ENCODE measurements at regions not wholly inside any gene's neighbourhood (a gene's known extent, or its start where the extent isn't known, plus 50 kb on each side); places are given as distances from the start of the nearest gene placed in this dataset.

- TF ChIP-seq CTCF (IDR thresholded peaks at IDR 0.05; ENCODE audit: borderline replicate concordance) = no peak
- peaks cover 20% of the 10 kb centered on the region for H3K4me1 ChIP-seq
- no peaks in the 10 kb centered on the region for H3K27me3 ChIP-seq (ENCODE audit: low read depth)
- H3K36me3 ChIP-seq = no peaks in the 10 kb centered on the region
- intact Hi-C loops (cut with micrococcal nuclease) = no loop called here
- no peak for DNase-seq
- peaks cover 7% of the 10 kb centered on the region for H3K9me3 ChIP-seq (replicated peaks)
- no peak overlapping the region for H3K27ac ChIP-seq (replicated peaks)
- no peak overlapping the region for H3K4me3 ChIP-seq
Measured at GRCh38 chr3:16086690-16087089, 87.8 kb upstream of the GALNT15 start.

GRCh38 chr3:16088496-16088895, 86.0 kb upstream of the GALNT15 start:
- no peak overlapping the region for H3K4me3 ChIP-seq
- no peak for DNase-seq
- H3K27ac ChIP-seq (replicated peaks) = no peak overlapping the region
- intact Hi-C loops (cut with micrococcal nuclease) = no loop called here
- peaks cover 20% of the 10 kb centered on the region for H3K4me1 ChIP-seq
- no peaks in the 10 kb centered on the region for H3K27me3 ChIP-seq (ENCODE audit: low read depth)
- H3K9me3 ChIP-seq (replicated peaks) = no peaks in the 10 kb centered on the region
- H3K36me3 ChIP-seq = no peaks in the 10 kb centered on the region
- no peak for TF ChIP-seq CTCF (IDR thresholded peaks at IDR 0.05; ENCODE audit: borderline replicate concordance)

GRCh38 chr3:16089521-16089920, 85.0 kb upstream of the GALNT15 start:
- DNase-seq = no peak
- Histone ChIP-seq H3K27me3 (ENCODE audit: low read depth) (no peaks in the 10 kb centered on the region), H3K9me3 (replicated peaks) (no peaks in the 10 kb centered on the region), H3K4me3 (no peak overlapping the region), H3K27ac (replicated peaks) (no peak overlapping the region), H3K4me1 (peaks cover 20% of the 10 kb centered on the region), H3K36me3 (no peaks in the 10 kb centered on the region)
- intact Hi-C loops (cut with micrococcal nuclease) = no loop called here
- TF ChIP-seq CTCF (IDR thresholded peaks at IDR 0.05; ENCODE audit: borderline replicate concordance) = no peak

DNA sequence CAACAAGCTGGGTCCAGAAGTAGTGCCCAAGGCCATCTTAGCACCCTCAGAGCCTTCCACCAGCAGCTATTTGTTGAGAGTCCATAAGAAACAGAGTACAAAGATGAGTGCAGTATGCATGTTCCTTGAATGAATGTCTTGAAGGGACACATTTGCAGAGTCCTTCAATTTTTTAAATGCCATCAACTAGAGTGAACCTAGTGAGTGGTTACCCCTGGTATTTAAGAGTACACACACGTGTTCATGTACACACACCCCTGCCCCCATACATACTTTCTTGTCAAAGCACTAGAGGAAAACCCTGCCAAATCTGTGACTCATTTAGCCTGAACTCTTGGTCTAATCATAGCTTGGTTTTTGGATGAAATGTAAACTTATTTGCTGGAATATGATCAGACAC, 84.5 kb upstream of the GALNT15 start:
- Histone ChIP-seq H3K9me3 (replicated peaks) (no peaks in the 10 kb centered on the region), H3K4me3 (no peak overlapping the region), H3K27ac (replicated peaks) (no peak overlapping the region), H3K27me3 (ENCODE audit: low read depth) (no peaks in the 10 kb centered on the region), H3K36me3 (no peaks in the 10 kb centered on the region), H3K4me1 (peaks cover 17% of the 10 kb centered on the region)
- TF ChIP-seq CTCF (IDR thresholded peaks at IDR 0.05; ENCODE audit: borderline replicate concordance) = no peak
- no peak for DNase-seq
- intact Hi-C loops (cut with micrococcal nuclease) = no loop called here

DNA sequence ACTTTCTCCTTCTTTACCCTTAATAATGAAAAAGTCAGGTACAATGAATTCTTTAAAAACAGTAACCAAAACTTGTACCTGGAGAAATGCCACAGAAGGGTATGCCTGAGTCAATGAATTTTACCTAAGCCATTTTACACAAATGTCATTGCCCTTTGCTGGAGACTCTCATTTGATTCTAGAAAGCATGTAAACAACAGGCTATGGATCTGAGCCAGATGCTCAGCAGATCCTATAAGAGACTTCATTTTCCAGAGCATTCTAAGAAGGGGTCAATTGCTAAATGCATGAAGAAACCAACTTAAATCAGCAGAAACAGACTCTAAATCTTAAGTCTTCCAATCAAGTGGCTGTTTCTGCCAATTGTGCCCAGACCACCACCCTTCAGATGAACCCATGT, 83.8 kb upstream of the GALNT15 start:
- H3K27ac ChIP-seq (replicated peaks) = no peak overlapping the region
- H3K9me3 ChIP-seq (replicated peaks) = no peaks in the 10 kb centered on the region
- intact Hi-C loops (cut with micrococcal nuclease) = no loop called here
- no peak for DNase-seq
- H3K4me1 ChIP-seq = peaks cover 10% of the 10 kb centered on the region
- H3K27me3 ChIP-seq (ENCODE audit: low read depth) = no peaks in the 10 kb centered on the region
- H3K4me3 ChIP-seq = no peak overlapping the region
- H3K36me3 ChIP-seq = no peaks in the 10 kb centered on the region
- TF ChIP-seq CTCF (IDR thresholded peaks at IDR 0.05; ENCODE audit: borderline replicate concordance) = no peak

DNA sequence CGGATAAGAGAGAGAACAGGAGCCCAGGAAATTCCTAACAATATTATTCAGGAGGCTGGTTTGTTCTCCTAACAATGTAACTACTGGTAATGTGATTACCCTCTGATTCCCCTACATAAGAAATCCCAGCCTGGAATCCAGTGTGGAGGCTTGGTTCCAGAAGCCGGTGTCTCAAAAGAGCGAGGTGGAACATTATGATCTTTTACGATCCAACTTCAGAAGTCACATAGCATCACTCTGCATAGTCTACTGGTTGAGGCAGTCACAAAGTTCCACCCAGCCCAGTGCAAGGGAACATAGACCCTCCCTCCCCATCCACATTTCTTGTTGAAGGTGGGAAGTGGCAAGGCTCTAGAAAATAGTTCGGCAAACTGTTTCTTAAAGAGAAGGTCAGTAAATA, 81.6 kb upstream of the GALNT15 start:
- H3K27me3 ChIP-seq (ENCODE audit: low read depth) = no peaks in the 10 kb centered on the region
- intact Hi-C loops (cut with micrococcal nuclease) = no loop called here
- DNase-seq = no peak
- H3K4me1 ChIP-seq = no peaks in the 10 kb centered on the region
- no peak overlapping the region for H3K27ac ChIP-seq (replicated peaks)
- H3K4me3 ChIP-seq = no peak overlapping the region
- no peaks in the 10 kb centered on the region for H3K36me3 ChIP-seq
- TF ChIP-seq CTCF (IDR thresholded peaks at IDR 0.05; ENCODE audit: borderline replicate concordance) = no peak
- no peaks in the 10 kb centered on the region for H3K9me3 ChIP-seq (replicated peaks)
